ENCODE measurements at regions not wholly inside any gene's neighbourhood (a gene's known extent, or its start where the extent isn't known, plus 50 kb on each side); places are given as distances from the start of the nearest gene placed in this dataset.

GRCh38 chr3:194070220-194070633 is 65.7 kb upstream of the HES1 start:
- TF ChIP-seq CTCF (conservative IDR thresholded peaks at IDR 0.05 in 1 of 2, IDR thresholded peaks at IDR 0.05 in 1 of 2; ENCODE audit: extremely low read depth in 1 of 2, insufficient read depth in 1 of 2, low read depth in 1 of 2, low read length in 2 of 2) (no peak), EZH2 (IDR thresholded peaks at IDR 0.05; ENCODE audit: borderline replicate concordance, low read length) (no peak)
